Mammary epithelial cell (primary cell): ENCODE measurements at regions not wholly inside any gene's neighbourhood (a gene's known extent, or its start where the extent isn't known, plus 50 kb on each side); places are given as distances from the start of the nearest gene placed in this dataset.

Source experiments
- CTCF ChIP-seq, 2 donors: IDR thresholded peaks in 1 of 2; conservative IDR thresholded peaks in 1 of 2; 2 replicates each; pipeline ENCODE4 v1.5.1; 2011 to 2012; ENCODE audit warnings: inconsistent platforms in 2 of 2, low read length in 2 of 2, mild to moderate bottlenecking in 2 of 2, control low read depth in 1 of 2, low read depth in 1 of 2; ENCODE audit not compliant: insufficient read depth in 1 of 2; ENCODE audit errors: extremely low read depth in 1 of 2
- EZH2 ChIP-seq: IDR thresholded peaks from 2 replicates; pipeline ENCODE4 v1.6.1; 2012; ENCODE audit warnings: low read length, inconsistent platforms, borderline replicate concordance

GRCh38 chr5:163696579-163696887 is 191.1 kb downstream of the MAT2B start:
- no peak for TF ChIP-seq CTCF (conservative IDR thresholded peaks at IDR 0.05 in 1 of 2, IDR thresholded peaks at IDR 0.05 in 1 of 2; ENCODE audit: extremely low read depth in 1 of 2, insufficient read depth in 1 of 2, low read depth in 1 of 2, low read length in 2 of 2)
- no peak for TF ChIP-seq EZH2
